Tibial nerve (tissue), 4 donors: ENCODE measurements at regions not wholly inside any gene's neighbourhood (a gene's known extent, or its start where the extent isn't known, plus 50 kb on each side); places are given as distances from the start of the nearest gene placed in this dataset.

Experiments used
- DNase-seq, 2 donors: peaks; one replicate each; pipeline ENCODE4 v3.0.0-alpha.2; 2019; ENCODE audit warnings: low spot score in 2 of 2
- H3K27ac ChIP-seq, 4 donors: fragments of 200-600 bp; sonication (generic) in 3 of 4; one replicate each; pipeline ENCODE4 v1.5.1; 2017 to 2019; ENCODE audit warnings: mild to moderate bottlenecking in 1 of 4
- H3K27me3 ChIP-seq, 2 donors: fragments of 200-600 bp; sonication (generic) in 1 of 2; one replicate each; pipeline versions ENCODE4 v1.5.1 to v1.6.0; 2017 to 2019
- H3K36me3 ChIP-seq, 3 donors: fragments of 200-600 bp; sonication (generic); one replicate each; pipeline ENCODE4 v1.5.1; 2018 to 2019
- H3K4me1 ChIP-seq, 4 donors: fragments of 200-600 bp; sonication (generic) in 3 of 4; one replicate each; pipeline ENCODE4 v1.5.1; 2017 to 2019
- H3K4me3 ChIP-seq, 4 donors: fragments of 200-600 bp; sonication (generic) in 3 of 4; one replicate each; pipeline ENCODE4 v1.5.1; 2017 to 2019; ENCODE audit warnings: mild to moderate bottlenecking in 1 of 4, moderate library complexity in 1 of 4
- H3K9me3 ChIP-seq, 4 donors: fragments of 200-600 bp; sonication (generic) in 3 of 4; one replicate each; pipeline ENCODE4 v1.5.1; 2017 to 2019
- EP300 ChIP-seq, 2 donors: sonication (generic); formaldehyde crosslinking; IDR thresholded peaks; one replicate each; pipeline ENCODE4 v1.6.1; 2017; ENCODE audit warnings: antibody characterized with exemption in 2 of 2, mild to moderate bottlenecking in 1 of 2
- POLR2A ChIP-seq, 2 donors: fragments of 450-650 bp; IDR thresholded peaks; one replicate each; pipeline ENCODE4 v1.6.1; 2017; ENCODE audit warnings: antibody characterized with exemption in 2 of 2, mild to moderate bottlenecking in 2 of 2, moderate library complexity in 2 of 2
- WGBS, 2 donors: methylation state at CpG; one replicate each; pipeline ENCODE4 v1.1.5; 2018; 5-methylcytosine and 5-hydroxymethylcytosine counted together
- TF ChIP-seq, protein P1 (sequence below), 5 experiments: fragments of 200-600 bp in 3 of 5; fragments of 450-650 bp in 2 of 5; sonication (generic) in 3 of 5; IDR thresholded peaks; one replicate each; pipeline ENCODE4 v1.5.1; 2016 to 2019; ENCODE audit warnings: antibody characterized with exemption in 5 of 5, mild to moderate bottlenecking in 3 of 5, moderate library complexity in 2 of 5

DNA sequence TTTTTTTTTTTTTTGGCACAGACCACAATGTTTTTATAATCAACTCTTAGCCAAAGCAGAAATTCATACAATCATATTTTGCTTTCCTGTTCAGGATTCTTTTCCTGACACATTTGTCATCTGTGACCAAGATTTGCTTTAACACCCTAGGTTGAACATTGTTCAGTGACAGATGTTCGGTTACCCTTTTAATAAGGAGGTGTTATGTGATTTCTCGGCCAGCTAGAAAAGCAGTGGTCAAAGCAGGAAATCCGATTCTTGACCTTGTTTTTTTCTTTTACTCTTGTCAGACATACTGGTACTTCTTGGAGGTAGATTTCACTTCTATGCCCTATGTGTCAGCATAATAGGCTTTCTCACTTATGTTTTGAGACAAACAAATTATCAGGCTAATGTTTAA lies 335.3 kb upstream of the ACTBL2 start:
- no peaks in the 10 kb centered on the region for H3K27me3 ChIP-seq
- no peak for DNase-seq
- peaks cover 0 to 16% (median 0%) of the 10 kb centered on the region in 4 donors for H3K9me3 ChIP-seq
- 81 to 85% methylated on average over 3 of the region's 3 CpGs for WGBS, 2 donors
- no peaks in the 10 kb centered on the region for H3K36me3 ChIP-seq
- TF ChIP-seq EP300 (IDR thresholded peaks at IDR 0.05) (no peak), POLR2A (IDR thresholded peaks at IDR 0.05) (no peak)
- TF ChIP-seq, protein P1, sequence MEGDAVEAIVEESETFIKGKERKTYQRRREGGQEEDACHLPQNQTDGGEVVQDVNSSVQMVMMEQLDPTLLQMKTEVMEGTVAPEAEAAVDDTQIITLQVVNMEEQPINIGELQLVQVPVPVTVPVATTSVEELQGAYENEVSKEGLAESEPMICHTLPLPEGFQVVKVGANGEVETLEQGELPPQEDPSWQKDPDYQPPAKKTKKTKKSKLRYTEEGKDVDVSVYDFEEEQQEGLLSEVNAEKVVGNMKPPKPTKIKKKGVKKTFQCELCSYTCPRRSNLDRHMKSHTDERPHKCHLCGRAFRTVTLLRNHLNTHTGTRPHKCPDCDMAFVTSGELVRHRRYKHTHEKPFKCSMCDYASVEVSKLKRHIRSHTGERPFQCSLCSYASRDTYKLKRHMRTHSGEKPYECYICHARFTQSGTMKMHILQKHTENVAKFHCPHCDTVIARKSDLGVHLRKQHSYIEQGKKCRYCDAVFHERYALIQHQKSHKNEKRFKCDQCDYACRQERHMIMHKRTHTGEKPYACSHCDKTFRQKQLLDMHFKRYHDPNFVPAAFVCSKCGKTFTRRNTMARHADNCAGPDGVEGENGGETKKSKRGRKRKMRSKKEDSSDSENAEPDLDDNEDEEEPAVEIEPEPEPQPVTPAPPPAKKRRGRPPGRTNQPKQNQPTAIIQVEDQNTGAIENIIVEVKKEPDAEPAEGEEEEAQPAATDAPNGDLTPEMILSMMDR (IDR thresholded peaks at IDR 0.05): no peak
- H3K4me1 ChIP-seq: peaks cover 0 to 10% (median 0%) of the 10 kb centered on the region in 4 donors
- no peak overlapping the region for H3K4me3 ChIP-seq
- H3K27ac ChIP-seq: no peak overlapping the region

DNA sequence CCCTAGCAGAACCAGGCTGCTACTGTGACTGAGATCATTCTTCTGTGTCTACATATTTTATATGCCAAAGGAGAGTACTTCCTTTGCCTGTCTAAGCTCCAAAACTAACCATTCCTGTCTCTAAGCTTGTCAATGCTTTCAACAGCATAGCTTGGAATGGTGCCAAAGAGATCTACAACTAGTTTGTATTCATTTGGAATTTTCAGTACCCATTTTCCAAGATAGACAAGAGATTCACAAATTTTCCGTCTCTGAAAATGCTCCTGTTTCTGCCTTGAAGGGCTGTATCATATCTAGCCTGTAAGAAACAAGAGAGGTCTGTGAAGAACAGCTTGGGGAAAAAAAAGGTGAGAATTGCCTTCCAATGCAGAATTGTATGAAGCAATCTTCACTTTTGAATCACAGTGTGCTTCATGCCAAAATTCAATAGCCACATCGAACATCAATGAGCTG lies 334.4 kb upstream of the ACTBL2 start:
- DNase-seq: no peak
- WGBS, 2 donors: 59 to 65% methylated on average over 2 of the region's 2 CpGs

DNA sequence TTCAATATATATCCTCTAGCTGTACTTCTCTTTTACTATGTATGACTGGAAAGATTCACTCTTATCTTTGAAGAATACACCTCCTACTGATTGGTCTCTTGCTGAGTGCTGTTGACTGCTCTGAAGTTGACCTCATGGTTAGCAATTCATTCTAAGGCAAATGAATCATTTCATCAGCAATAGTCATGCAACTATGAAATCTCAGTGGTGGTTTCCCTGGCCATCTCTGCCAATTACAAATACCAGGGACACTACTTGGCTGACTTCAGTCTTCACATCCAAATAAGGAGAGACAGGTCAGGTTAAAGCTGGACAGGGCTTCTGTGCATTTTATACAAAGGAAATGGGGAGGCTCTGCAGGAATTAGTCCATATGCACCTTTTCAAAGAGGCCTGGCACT lies 333.5 kb upstream of the ACTBL2 start:
- TF ChIP-seq EP300 (IDR thresholded peaks at IDR 0.05) (no peak), POLR2A (IDR thresholded peaks at IDR 0.05) (no peak)
- TF ChIP-seq, protein P1 (IDR thresholded peaks at IDR 0.05): no peak
- no peak for DNase-seq
- Histone ChIP-seq H3K4me1 (peaks cover 0 to 10% (median 0%) of the 10 kb centered on the region in 4 donors), H3K36me3 (no peaks in the 10 kb centered on the region), H3K27ac (no peak overlapping the region), H3K9me3 (peaks cover 0 to 15% (median 0%) of the 10 kb centered on the region in 4 donors), H3K27me3 (no peaks in the 10 kb centered on the region), H3K4me3 (no peak overlapping the region)

More for the DNA sequence above, 334.4 kb upstream of the ACTBL2 start:
- Histone ChIP-seq H3K27me3 (no peaks in the 10 kb centered on the region), H3K9me3 (peaks cover 0 to 16% (median 0%) of the 10 kb centered on the region in 4 donors), H3K4me1 (peaks cover 0 to 10% (median 0%) of the 10 kb centered on the region in 4 donors), H3K27ac (no peak overlapping the region), H3K36me3 (no peaks in the 10 kb centered on the region), H3K4me3 (no peak overlapping the region)
- TF ChIP-seq POLR2A (IDR thresholded peaks at IDR 0.05) (no peak), EP300 (IDR thresholded peaks at IDR 0.05) (no peak)
- TF ChIP-seq, protein P1 (IDR thresholded peaks at IDR 0.05): no peak

DNA sequence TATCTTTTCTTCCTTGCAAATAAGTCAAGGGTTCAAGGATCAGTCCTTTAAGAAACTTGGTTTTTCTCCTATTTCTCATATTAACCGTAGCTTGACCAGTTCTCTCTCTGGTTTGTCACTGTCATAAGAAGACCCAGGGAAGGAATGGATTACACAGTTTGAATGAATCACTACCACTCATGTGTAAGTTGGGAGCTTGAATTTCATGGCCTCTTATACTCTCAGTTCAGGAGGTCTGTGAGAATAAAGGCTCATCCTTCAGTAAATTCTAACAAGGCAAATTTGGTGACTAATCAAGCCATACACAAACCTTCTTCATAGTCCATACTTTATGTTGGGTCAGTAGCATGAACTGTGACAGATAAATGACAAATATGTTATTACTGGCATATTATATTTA lies 323.1 kb upstream of the ACTBL2 start:
- Histone ChIP-seq H3K36me3 (no peaks in the 10 kb centered on the region), H3K27me3 (no peaks in the 10 kb centered on the region), H3K4me1 (no peaks in the 10 kb centered on the region), H3K9me3 (no peaks in the 10 kb centered on the region), H3K27ac (no peak overlapping the region), H3K4me3 (no peak overlapping the region)
- no peak for TF ChIP-seq EP300 (IDR thresholded peaks at IDR 0.05)
- TF ChIP-seq, protein P1 (IDR thresholded peaks at IDR 0.05): no peak
- TF ChIP-seq POLR2A (IDR thresholded peaks at IDR 0.05): no peak
- 93 to 100% methylated on average over 1 of the region's 1 CpG for WGBS, 2 donors
- no peak for DNase-seq

DNA sequence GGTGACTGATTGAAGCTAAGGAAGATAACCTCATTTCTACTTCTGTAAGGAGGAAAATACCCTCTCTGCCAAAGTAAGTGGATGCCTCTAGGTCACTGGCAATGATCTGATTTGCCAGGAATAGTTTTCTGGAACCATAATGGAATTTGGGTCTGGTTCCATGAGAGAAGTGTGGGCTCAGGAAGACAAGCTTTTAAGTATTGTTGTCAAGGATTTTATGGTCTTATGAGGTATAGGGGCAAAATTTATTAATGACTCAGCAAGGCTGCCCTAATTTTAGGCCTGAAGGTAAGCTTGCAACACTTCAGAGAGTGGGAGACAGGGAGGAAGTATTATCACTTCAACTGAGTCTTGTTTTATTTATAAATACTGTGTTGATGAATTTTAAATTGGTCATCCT lies 322.6 kb upstream of the ACTBL2 start:
- Histone ChIP-seq H3K9me3 (no peaks in the 10 kb centered on the region), H3K4me3 (no peak overlapping the region), H3K36me3 (no peaks in the 10 kb centered on the region), H3K27me3 (no peaks in the 10 kb centered on the region), H3K27ac (no peak overlapping the region), H3K4me1 (no peaks in the 10 kb centered on the region)
- DNase-seq: no peak
- TF ChIP-seq, protein P1 (IDR thresholded peaks at IDR 0.05): no peak
- TF ChIP-seq EP300 (IDR thresholded peaks at IDR 0.05): no peak
- TF ChIP-seq POLR2A (IDR thresholded peaks at IDR 0.05): no peak
